ENCODE measurements at regions not wholly inside any gene's neighbourhood (a gene's known extent, or its start where the extent isn't known, plus 50 kb on each side); places are given as distances from the start of the nearest gene placed in this dataset.

DNA sequence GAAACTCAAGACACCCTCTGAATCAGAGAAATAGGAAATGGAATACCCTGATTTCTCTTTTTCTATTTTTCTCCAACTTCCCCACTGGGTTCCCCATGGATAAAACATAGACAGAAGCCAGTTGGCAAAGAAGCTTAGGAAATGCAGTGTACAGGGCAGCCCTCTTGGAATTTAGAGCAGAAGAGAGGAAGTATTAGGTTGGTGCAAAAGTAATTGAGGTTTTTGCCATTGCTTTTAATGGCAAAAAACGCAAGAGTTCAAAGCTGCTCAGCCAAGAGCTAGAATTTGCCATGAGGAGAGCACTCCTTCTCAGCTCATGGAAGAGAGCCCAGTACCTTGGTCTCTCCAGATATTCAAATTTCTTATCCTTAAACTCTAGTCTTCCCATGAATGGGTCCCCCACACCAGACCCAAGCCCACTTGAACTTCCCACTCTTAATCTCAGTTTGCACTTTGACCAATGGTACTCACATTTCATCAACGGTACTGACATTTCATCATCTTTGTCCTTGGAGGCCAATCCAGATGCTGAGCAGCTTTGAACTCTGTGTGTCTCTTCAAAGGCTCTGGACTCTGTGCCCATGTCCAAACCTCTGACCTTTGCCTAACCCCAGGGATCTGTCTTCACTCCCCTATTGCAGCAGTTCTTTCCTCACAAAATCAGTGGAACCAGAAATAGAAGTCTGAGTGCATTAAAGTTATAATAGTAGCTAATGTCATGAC is 73.2 kb upstream of the PPP1R3C start:
- Histone ChIP-seq H3K27me3 (no peaks in the 10 kb centered on the region), H3K9me3 (no peaks in the 10 kb centered on the region), H3K4me3 (no peak overlapping the region), H3K27ac (no peak overlapping the region), H3K4me1 (no peaks in the 10 kb centered on the region), H3K36me3 (no peaks in the 10 kb centered on the region)
- intact Hi-C loops (cut with DNase I; ENCODE audit: low total_unique reads), result no loop called here
- no peak for TF ChIP-seq POLR2A (IDR thresholded peaks at IDR 0.05)
- TF ChIP-seq, protein P1, sequence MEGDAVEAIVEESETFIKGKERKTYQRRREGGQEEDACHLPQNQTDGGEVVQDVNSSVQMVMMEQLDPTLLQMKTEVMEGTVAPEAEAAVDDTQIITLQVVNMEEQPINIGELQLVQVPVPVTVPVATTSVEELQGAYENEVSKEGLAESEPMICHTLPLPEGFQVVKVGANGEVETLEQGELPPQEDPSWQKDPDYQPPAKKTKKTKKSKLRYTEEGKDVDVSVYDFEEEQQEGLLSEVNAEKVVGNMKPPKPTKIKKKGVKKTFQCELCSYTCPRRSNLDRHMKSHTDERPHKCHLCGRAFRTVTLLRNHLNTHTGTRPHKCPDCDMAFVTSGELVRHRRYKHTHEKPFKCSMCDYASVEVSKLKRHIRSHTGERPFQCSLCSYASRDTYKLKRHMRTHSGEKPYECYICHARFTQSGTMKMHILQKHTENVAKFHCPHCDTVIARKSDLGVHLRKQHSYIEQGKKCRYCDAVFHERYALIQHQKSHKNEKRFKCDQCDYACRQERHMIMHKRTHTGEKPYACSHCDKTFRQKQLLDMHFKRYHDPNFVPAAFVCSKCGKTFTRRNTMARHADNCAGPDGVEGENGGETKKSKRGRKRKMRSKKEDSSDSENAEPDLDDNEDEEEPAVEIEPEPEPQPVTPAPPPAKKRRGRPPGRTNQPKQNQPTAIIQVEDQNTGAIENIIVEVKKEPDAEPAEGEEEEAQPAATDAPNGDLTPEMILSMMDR (IDR thresholded peaks at IDR 0.05 in 4 of 5, conservative IDR thresholded peaks at IDR 0.05 in 1 of 5), result no peak
- DNase-seq (peak in 1 of 2 donors; percentile 16), ATAC-seq (no peak)
- in situ Hi-C loops (cut with MboI; ENCODE audit: low sequenced_read_pairs in 4 of 4), result no loop called here

DNA sequence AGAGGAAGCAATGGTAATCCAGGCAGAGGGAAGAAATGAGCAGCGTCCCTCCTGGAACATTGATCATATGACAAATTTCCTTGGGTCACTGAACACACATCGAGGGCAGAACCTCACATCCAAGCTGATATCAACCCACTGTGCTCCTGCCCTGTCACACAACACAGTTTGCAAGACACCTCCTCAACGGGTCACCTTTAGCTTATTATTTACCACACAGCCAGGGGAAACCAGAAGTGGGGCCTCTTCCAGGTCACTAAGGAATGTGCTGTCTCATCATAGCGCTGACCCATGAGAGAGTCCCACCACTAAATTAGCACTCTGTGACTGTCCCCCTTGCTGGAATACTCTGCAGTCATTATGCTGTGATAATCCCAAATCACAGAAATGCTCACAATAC is 69.7 kb upstream of the PPP1R3C start:
- in situ Hi-C loops (cut with MboI; ENCODE audit: low sequenced_read_pairs in 4 of 4) (no loop called here), intact Hi-C loops (cut with DNase I; ENCODE audit: low total_unique reads) (no loop called here)
- Histone ChIP-seq H3K27me3 (no peaks in the 10 kb centered on the region), H3K36me3 (no peaks in the 10 kb centered on the region), H3K9me3 (no peaks in the 10 kb centered on the region), H3K27ac (no peak overlapping the region), H3K4me3 (no peak overlapping the region), H3K4me1 (no peaks in the 10 kb centered on the region)
- TF ChIP-seq, protein P1 (IDR thresholded peaks at IDR 0.05 in 4 of 5, conservative IDR thresholded peaks at IDR 0.05 in 1 of 5), result no peak
- TF ChIP-seq POLR2A (IDR thresholded peaks at IDR 0.05), result no peak
- no peak for DNase-seq
- ATAC-seq, result no peak

DNA sequence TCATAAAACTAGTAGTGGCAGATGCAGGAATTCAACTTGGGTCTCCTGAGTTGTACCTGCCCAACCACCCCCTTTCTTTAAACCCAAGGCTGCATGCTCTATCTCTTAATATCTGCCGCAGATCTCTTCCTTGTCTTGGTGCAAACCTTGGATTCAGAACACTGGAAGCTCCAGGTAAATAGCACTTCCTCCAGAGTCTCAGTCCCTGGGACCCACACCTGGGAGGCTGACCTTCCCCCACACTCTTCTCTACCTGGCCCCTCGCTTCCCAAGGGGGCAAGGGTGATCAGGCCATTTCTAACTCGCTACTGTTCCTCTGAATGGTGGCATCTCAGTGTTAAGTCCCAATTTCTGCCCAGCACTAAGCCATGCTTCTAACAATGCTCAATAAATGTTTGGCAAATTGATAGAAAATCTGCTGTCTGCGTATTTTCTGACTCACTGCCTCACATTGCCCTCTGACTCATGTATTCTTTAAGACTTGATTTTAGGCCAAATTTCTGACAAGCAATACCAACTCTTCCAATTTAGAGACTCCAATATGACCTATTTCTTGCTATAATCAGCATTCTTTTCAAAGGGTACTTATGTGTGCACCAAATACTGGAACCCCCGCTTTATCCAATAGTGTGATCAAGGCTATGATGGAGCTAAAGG is 68.0 kb upstream of the PPP1R3C start:
- intact Hi-C loops (cut with DNase I; ENCODE audit: low total_unique reads) (no loop called here), in situ Hi-C loops (cut with MboI; ENCODE audit: low sequenced_read_pairs in 4 of 4) (no loop called here)
- no peaks in the 10 kb centered on the region for H3K4me1 ChIP-seq
- H3K9me3 ChIP-seq, result no peaks in the 10 kb centered on the region
- ATAC-seq (no peak), DNase-seq (no peak)
- no peaks in the 10 kb centered on the region for H3K36me3 ChIP-seq
- H3K4me3 ChIP-seq, result no peak overlapping the region
- no peaks in the 10 kb centered on the region for H3K27me3 ChIP-seq
- no peak overlapping the region for H3K27ac ChIP-seq
- TF ChIP-seq, protein P1 (IDR thresholded peaks at IDR 0.05 in 4 of 5, conservative IDR thresholded peaks at IDR 0.05 in 1 of 5), result no peak
- no peak for TF ChIP-seq POLR2A (IDR thresholded peaks at IDR 0.05)

DNA sequence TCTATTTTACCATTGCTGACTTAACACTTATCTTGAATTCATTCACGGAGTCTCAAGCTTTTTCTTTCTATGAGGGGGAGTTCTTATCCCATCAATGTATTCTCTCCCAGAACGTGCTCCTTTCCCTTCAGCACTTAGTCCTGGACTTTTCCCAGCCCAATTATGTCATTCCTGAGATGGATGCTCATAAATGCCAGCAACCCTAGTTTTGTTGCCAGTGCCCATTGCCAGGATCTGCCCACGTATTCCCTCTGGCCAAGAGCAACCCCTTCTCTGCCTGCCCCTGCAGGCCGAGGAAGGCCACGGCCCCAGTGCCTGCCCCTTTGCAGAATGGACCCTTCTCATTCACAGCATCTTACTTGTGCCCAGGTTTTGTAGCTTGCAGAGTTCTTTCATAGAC is 67.4 kb upstream of the PPP1R3C start:
- in situ Hi-C loops (cut with MboI; ENCODE audit: low sequenced_read_pairs in 4 of 4), result no loop called here
- Histone ChIP-seq H3K27me3 (no peaks in the 10 kb centered on the region), H3K4me3 (no peak overlapping the region), H3K9me3 (no peaks in the 10 kb centered on the region), H3K4me1 (no peaks in the 10 kb centered on the region), H3K27ac (no peak overlapping the region), H3K36me3 (no peaks in the 10 kb centered on the region)
- DNase-seq, result no peak
- no peak for ATAC-seq
- intact Hi-C loops (cut with DNase I; ENCODE audit: low total_unique reads), result no loop called here
- TF ChIP-seq, protein P1 (IDR thresholded peaks at IDR 0.05 in 4 of 5, conservative IDR thresholded peaks at IDR 0.05 in 1 of 5), result no peak
- no peak for TF ChIP-seq POLR2A (IDR thresholded peaks at IDR 0.05)
